IMR-90 (cell line): ENCODE measurements at regions not wholly inside any gene's neighbourhood (a gene's known extent, or its start where the extent isn't known, plus 50 kb on each side); places are given as distances from the start of the nearest gene placed in this dataset.

Experiments used
- ATAC-seq: fragments of 200-7000 bp; cut with Tn5 transposase; 2 replicates; pipeline ENCODE4 v1.9.1; 2020; ENCODE audit warnings: low read depth, mild to moderate bottlenecking, moderate library complexity
- BruUV-seq: library from RNA; stranded (reverse); fragments of 400-500 nt; replicated peaks from 2 replicates; lab custom pipeline; 2021; lab: Mats Ljungman, UMichigan
- CTCF ChIA-PET: fragments of 300-600 bp; formaldehyde crosslinking; extraction: SDS; loops from one replicate; lab custom pipeline; 2021; ENCODE audit warnings: antibody characterized with exemption; lab: Yijun Ruan, JAX
- POLR2A ChIA-PET: fragments of 300-600 bp; sonication (Branson Sonifier 250); formaldehyde crosslinking; loops from one replicate; lab custom pipeline; 2022; ENCODE audit warnings: antibody characterized with exemption; ENCODE audit not compliant: unreplicated experiment; lab: Charles Lee
- DNase-seq: peaks from one replicate; pipeline ENCODE4 v3.0.0; 2013
- H2AFZ ChIP-seq: replicated peaks from 2 replicates; pipeline ENCODE3; 2013; ENCODE audit warnings: low read length, mild to moderate bottlenecking; ENCODE audit not compliant: poor library complexity
- H2AK5ac ChIP-seq: 2 replicates; pipeline ENCODE4 v1.6.1; 2013; ENCODE audit warnings: low read depth, low read length, inconsistent platforms
- H2AK9ac ChIP-seq: replicated peaks from 2 replicates; pipeline ENCODE3; 2013; ENCODE audit warnings: mild to moderate bottlenecking, low read depth, low read length, moderate library complexity; ENCODE audit not compliant: poor library complexity
- H2BK120ac ChIP-seq: 2 replicates; pipeline ENCODE4 v1.6.1; 2013; ENCODE audit warnings: low read depth, low read length, inconsistent platforms
- H2BK15ac ChIP-seq: 3 replicates; pipeline ENCODE4 v1.6.1; 2013; ENCODE audit warnings: low read depth, low read length, inconsistent platforms
- H2BK20ac ChIP-seq: 2 replicates; pipeline ENCODE4 v1.6.1; 2013; ENCODE audit warnings: low read depth, mild to moderate bottlenecking, inconsistent platforms, low read length, moderate library complexity
- H2BK5ac ChIP-seq: 2 replicates; pipeline ENCODE4 v1.6.1; 2013; ENCODE audit warnings: mild to moderate bottlenecking, low read depth, low read length, inconsistent platforms; ENCODE audit not compliant: poor library complexity, severe bottlenecking
- H3K14ac ChIP-seq: replicated peaks from 2 replicates; pipeline ENCODE4 v1.6.1; 2013; ENCODE audit warnings: low read depth, low read length, inconsistent platforms
- H3K18ac ChIP-seq: 2 replicates; pipeline ENCODE4 v1.6.1; 2013; ENCODE audit warnings: low read depth, low read length, control low read depth
- H3K23ac ChIP-seq: 2 replicates; pipeline ENCODE4 v1.6.1; 2013; ENCODE audit warnings: low read depth, low read length, inconsistent platforms
- H3K27ac ChIP-seq: 2 replicates; pipeline ENCODE4 v1.5.1; 2013; ENCODE audit warnings: mild to moderate bottlenecking, control low read depth, low read length; ENCODE audit not compliant: insufficient read depth
- H3K27me3 ChIP-seq: 2 replicates; pipeline ENCODE4 v1.6.1; 2013; ENCODE audit warnings: low read length; ENCODE audit not compliant: control insufficient read depth, insufficient read depth
- H3K36me3 ChIP-seq: 2 replicates; pipeline ENCODE4 v1.6.1; 2013; ENCODE audit warnings: low read length, mixed read lengths; ENCODE audit not compliant: control insufficient read depth, insufficient read depth
- H3K4ac ChIP-seq: 2 replicates; pipeline ENCODE4 v1.6.1; 2013; ENCODE audit warnings: low read depth, low read length, inconsistent platforms
- H3K4me1 ChIP-seq: 2 replicates; pipeline ENCODE4 v1.6.1; 2013; ENCODE audit warnings: low read length, mixed read lengths; ENCODE audit not compliant: control insufficient read depth, insufficient read depth
- H3K4me2 ChIP-seq: 2 replicates; pipeline ENCODE4 v1.6.1; 2013; ENCODE audit warnings: low read depth, mild to moderate bottlenecking, control low read depth, low read length, moderate library complexity
- H3K4me3 ChIP-seq: 2 replicates; pipeline ENCODE4 v1.5.1; 2013; ENCODE audit warnings: low read depth, mild to moderate bottlenecking, control low read depth, low read length, moderate library complexity; ENCODE audit not compliant: insufficient read depth
- H3K56ac ChIP-seq: 2 replicates; pipeline ENCODE4 v1.6.1; 2013; ENCODE audit warnings: low read length, inconsistent platforms; ENCODE audit not compliant: insufficient read depth; ENCODE audit errors: extremely low read depth
- H3K79me1 ChIP-seq, 2 experiments: 2 replicates each; pipeline ENCODE4 v1.6.1; 2013; ENCODE audit warnings: low read length in 2 of 2, inconsistent platforms in 1 of 2, low read depth in 1 of 2
- H3K9ac ChIP-seq: 2 replicates; pipeline ENCODE4 v1.6.1; 2013; ENCODE audit warnings: low read depth, low read length, control low read depth
- H3K9me1 ChIP-seq: 2 replicates; pipeline ENCODE4 v1.6.1; 2013; ENCODE audit warnings: low read length, inconsistent platforms; ENCODE audit not compliant: insufficient read depth
- H3K9me3 ChIP-seq: 2 replicates; pipeline ENCODE4 v1.6.1; 2013; ENCODE audit warnings: low read length; ENCODE audit not compliant: control insufficient read depth, insufficient read depth
- H4K20me1 ChIP-seq: 2 replicates; pipeline ENCODE4 v1.6.1; 2013; ENCODE audit warnings: low read length, inconsistent platforms; ENCODE audit not compliant: insufficient read depth
- H4K5ac ChIP-seq: 2 replicates; pipeline ENCODE4 v1.6.1; 2013; ENCODE audit warnings: mild to moderate bottlenecking, low read depth, low read length, control low read depth
- H4K8ac ChIP-seq, 2 experiments: 2 replicates each; pipeline ENCODE4 v1.6.1; 2013; ENCODE audit warnings: low read depth in 2 of 2, low read length in 2 of 2, control low read depth in 1 of 2, inconsistent platforms in 1 of 2
- H4K91ac ChIP-seq: 2 replicates; pipeline ENCODE4 v1.6.1; 2013; ENCODE audit warnings: low read depth, low read length, inconsistent platforms; ENCODE audit not compliant: insufficient read depth
- FOS ChIP-seq: fragments of 150-350 bp; IDR thresholded peaks from 2 replicates; pipeline ENCODE4 v1.6.1; 2016; ENCODE audit warnings: low read depth, low read length
- MXI1 ChIP-seq: IDR thresholded peaks from 2 replicates; pipeline ENCODE4 v1.6.1; 2012; ENCODE audit warnings: low read depth, mild to moderate bottlenecking, low read length, moderate library complexity, borderline replicate concordance
- RAD21 ChIP-seq: IDR thresholded peaks from 2 replicates; pipeline ENCODE4 v1.6.1; 2012; ENCODE audit warnings: low read length, improper control_type of control experiment
- WGBS, 2 experiments: methylation state at CpG; one replicate each; pipeline versions ENCODE4 v1.1.5 to v1.1.7; 2013; ENCODE audit warnings: missing lambda C conversion rate in 2 of 2; ENCODE audit not compliant: insufficient read length in 1 of 2; ENCODE audit errors: extremely low coverage in 2 of 2; 5-methylcytosine and 5-hydroxymethylcytosine counted together
- dilution Hi-C: fragments of 300-500 bp; cut with HindIII; formaldehyde crosslinking; loops from one replicate; pipeline ENCODE4 v1.14.3; 2018; ENCODE audit warnings: low sequenced_read_pairs; ENCODE audit not compliant: unreplicated experiment
- in situ Hi-C: fragments of 300-500 bp; cut with MboI; formaldehyde crosslinking; loops from 3 replicates; pipeline ENCODE4 v1.14.3; 2019; ENCODE audit warnings: low sequenced_read_pairs, inconsistent platforms, mixed read lengths
- intact Hi-C: fragments of 100-400 bp; cut with micrococcal nuclease; formaldehyde crosslinking; loops from 2 replicates; pipeline ENCODE4 v1.10.0; 2022

DNA sequence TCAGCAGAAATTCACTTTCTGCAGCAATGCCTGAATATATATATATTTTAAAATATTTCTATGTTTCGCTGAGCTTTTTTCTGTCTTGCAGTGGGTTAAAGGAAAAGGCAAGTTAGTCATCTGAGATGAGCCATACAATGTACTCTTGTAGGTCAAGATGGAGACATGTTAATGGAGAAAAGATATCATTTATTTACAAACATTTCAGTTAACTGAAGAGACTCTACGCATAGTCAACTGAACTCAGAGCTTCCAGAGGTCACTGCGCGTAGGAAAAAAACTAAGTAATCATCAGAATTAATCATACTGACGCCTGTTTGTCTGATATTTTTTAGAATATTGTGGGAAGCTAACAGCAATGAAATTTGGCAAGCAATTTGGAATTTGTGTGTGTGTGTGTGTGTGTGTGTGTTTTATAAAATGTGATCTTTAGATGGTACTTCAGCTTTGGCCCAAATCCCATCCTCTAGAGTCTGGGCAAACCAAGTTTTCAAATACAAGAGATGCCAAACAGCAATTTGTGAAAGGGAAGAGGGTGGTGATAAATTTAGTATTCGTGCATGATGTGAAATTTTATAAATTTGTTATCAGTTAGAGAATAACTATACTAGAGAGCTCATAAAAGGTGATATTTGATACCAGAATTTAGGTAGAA, 193.9 kb upstream of the AGR3 start:
- H3K4ac ChIP-seq: no peak overlapping the region
- no peak overlapping the region for H3K27ac ChIP-seq
- H3K56ac ChIP-seq: no peak overlapping the region
- H2BK15ac ChIP-seq: no peak overlapping the region
- POLR2A ChIA-PET: no interaction called here
- no peak overlapping the region for H3K23ac ChIP-seq
- BruUV-seq: no TSS peak
- no peaks in the 10 kb centered on the region for H3K9me1 ChIP-seq
- no peaks in the 10 kb centered on the region for H3K79me1 ChIP-seq
- no peak overlapping the region for H3K18ac ChIP-seq
- H2AK9ac ChIP-seq: no peak overlapping the region
- no peaks in the 10 kb centered on the region for H4K20me1 ChIP-seq
- no peak overlapping the region for H4K8ac ChIP-seq
- dilution Hi-C loops: no loop called here
- H3K27me3 ChIP-seq: no peaks in the 10 kb centered on the region
- H4K5ac ChIP-seq: no peak overlapping the region
- H3K4me2 ChIP-seq: no peak overlapping the region
- no peak overlapping the region for H3K9ac ChIP-seq
- ATAC-seq (peak; percentile 37), DNase-seq (peak; percentile 57)
- no peaks in the 10 kb centered on the region for H3K36me3 ChIP-seq
- no peaks in the 10 kb centered on the region for H3K9me3 ChIP-seq
- 100% methylated on average over 1 of the region's 6 CpGs; no CpG with 5 or more reads in 1 of the 2 experiments for WGBS, 2 experiments
- H2BK20ac ChIP-seq: no peak overlapping the region
- no peak overlapping the region for H2AK5ac ChIP-seq
- no peaks in the 10 kb centered on the region for H3K4me1 ChIP-seq
- no peak overlapping the region for H2AFZ ChIP-seq
- H2BK120ac ChIP-seq: no peak overlapping the region
- CTCF ChIA-PET: interaction anchor here (1.3 kb wide), 1 partner anchor 11 kb away, joined by 4 read pairs; no protein-coding TSS in a partner anchor
- no peak overlapping the region for H4K91ac ChIP-seq
- no peak overlapping the region for H3K4me3 ChIP-seq
- intact Hi-C loops: no loop called here
- in situ Hi-C loops: no loop called here
- no peak overlapping the region for H2BK5ac ChIP-seq
- H3K14ac ChIP-seq: no peak overlapping the region
- TF ChIP-seq RAD21 (no peak), MXI1 (no peak), FOS (no peak)
